ENCODE measurements at regions not wholly inside any gene's neighbourhood (a gene's known extent, or its start where the extent isn't known, plus 50 kb on each side); places are given as distances from the start of the nearest gene placed in this dataset.

- ChIA-PET CTCF (interaction anchor here (1.6 to 1.8 kb wide), 2 partner anchors 9 kb away, joined by 4 to 6 read pairs; no protein-coding TSS in a partner anchor), POLR2A (no interaction called here)
- TF ChIP-seq, protein P1, sequence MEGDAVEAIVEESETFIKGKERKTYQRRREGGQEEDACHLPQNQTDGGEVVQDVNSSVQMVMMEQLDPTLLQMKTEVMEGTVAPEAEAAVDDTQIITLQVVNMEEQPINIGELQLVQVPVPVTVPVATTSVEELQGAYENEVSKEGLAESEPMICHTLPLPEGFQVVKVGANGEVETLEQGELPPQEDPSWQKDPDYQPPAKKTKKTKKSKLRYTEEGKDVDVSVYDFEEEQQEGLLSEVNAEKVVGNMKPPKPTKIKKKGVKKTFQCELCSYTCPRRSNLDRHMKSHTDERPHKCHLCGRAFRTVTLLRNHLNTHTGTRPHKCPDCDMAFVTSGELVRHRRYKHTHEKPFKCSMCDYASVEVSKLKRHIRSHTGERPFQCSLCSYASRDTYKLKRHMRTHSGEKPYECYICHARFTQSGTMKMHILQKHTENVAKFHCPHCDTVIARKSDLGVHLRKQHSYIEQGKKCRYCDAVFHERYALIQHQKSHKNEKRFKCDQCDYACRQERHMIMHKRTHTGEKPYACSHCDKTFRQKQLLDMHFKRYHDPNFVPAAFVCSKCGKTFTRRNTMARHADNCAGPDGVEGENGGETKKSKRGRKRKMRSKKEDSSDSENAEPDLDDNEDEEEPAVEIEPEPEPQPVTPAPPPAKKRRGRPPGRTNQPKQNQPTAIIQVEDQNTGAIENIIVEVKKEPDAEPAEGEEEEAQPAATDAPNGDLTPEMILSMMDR (IDR thresholded peaks at IDR 0.05; ENCODE audit: control extremely low read depth, extremely low read depth, low read depth, missing control alignments), result no peak
- DNase-seq (ENCODE audit: extremely low spot score), result no peak
These were observed 435.0 kb upstream of the TNP1 start for GRCh38 chr2:217294818-217295217.

DNA sequence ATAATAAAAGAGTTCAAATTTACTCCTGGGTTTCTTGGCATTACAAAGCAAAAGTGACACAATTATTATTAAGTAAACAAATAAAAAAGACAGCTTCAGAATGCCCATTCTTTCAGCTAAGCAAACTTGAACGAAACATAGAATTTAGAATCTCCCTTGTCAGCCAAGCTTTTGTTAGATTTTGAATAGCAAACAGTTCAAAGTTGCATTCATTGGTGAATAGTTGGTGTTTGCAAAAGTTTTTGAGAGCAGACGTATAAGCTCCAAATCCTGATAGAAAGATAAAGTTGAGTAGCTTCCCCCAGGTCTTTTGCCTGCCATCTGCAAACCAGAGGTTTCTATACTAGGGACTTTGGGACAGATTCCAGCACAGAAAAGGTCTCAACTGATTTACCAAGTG lies 434.3 kb upstream of the TNP1 start:
- ChIA-PET POLR2A (no interaction called here), CTCF (interaction anchor here (1.6 to 1.8 kb wide), 2 partner anchors 9 kb away, joined by 4 to 6 read pairs; no protein-coding TSS in a partner anchor)
- DNase-seq (ENCODE audit: extremely low spot score), result no peak
- TF ChIP-seq, protein P1 (IDR thresholded peaks at IDR 0.05; ENCODE audit: control extremely low read depth, extremely low read depth, low read depth, missing control alignments), result no peak

GRCh38 chr2:217293607-217294006 lies 433.7 kb upstream of the TNP1 start:
- TF ChIP-seq, protein P1 (IDR thresholded peaks at IDR 0.05; ENCODE audit: control extremely low read depth, extremely low read depth, low read depth, missing control alignments), result no peak
- DNase-seq (ENCODE audit: extremely low spot score), result no peak
- POLR2A ChIA-PET, result no interaction called here
- CTCF ChIA-PET, result interaction anchor here (1.6 to 1.8 kb wide), 2 partner anchors 8 to 10 kb away, joined by 4 to 6 read pairs; no protein-coding TSS in a partner anchor

GRCh38 chr2:217293046-217293445 lies 433.2 kb upstream of the TNP1 start:
- TF ChIP-seq, protein P1 (IDR thresholded peaks at IDR 0.05; ENCODE audit: control extremely low read depth, extremely low read depth, low read depth, missing control alignments), result no peak
- CTCF ChIA-PET, result interaction anchor here (1.3 kb wide), 1 partner anchor 127 kb away, joined by 4 read pairs; no protein-coding TSS in a partner anchor
- no peak for DNase-seq (ENCODE audit: extremely low spot score)
- POLR2A ChIA-PET, result no interaction called here

DNA sequence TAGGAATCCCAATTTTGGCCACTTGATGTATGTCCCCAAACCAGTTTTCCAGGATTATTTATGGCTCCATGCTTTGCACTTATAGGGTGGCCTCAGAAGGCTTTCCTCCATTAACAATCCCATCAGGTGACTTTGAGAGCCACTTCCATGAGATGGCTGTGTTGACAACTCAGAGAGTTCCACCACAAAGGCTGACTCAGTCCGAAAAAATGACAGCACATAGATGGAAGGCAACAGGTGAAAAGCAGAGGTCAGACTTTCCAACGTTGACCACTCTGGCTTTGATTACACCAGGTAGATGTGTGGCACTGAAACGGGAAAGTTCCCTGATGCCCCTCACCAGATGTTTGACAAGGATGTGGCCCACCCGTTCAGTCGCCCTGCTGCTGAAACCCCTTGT lies 431.4 kb upstream of the TNP1 start:
- no peak for DNase-seq (ENCODE audit: extremely low spot score)
- POLR2A ChIA-PET, result no interaction called here
- CTCF ChIA-PET, result interaction anchor here (1.3 kb wide), 1 partner anchor 10 kb away, joined by 3 read pairs; no protein-coding TSS in a partner anchor
- TF ChIP-seq, protein P1 (IDR thresholded peaks at IDR 0.05; ENCODE audit: control extremely low read depth, extremely low read depth, low read depth, missing control alignments), result no peak

GRCh38 chr2:217290467-217290866 lies 430.6 kb upstream of the TNP1 start:
- DNase-seq (ENCODE audit: extremely low spot score), result no peak
- TF ChIP-seq, protein P1 (IDR thresholded peaks at IDR 0.05; ENCODE audit: control extremely low read depth, extremely low read depth, low read depth, missing control alignments), result no peak
- CTCF ChIA-PET, result no interaction called here
- POLR2A ChIA-PET, result no interaction called here

- ChIA-PET CTCF (no interaction called here), POLR2A (no interaction called here)
- TF ChIP-seq, protein P1 (IDR thresholded peaks at IDR 0.05; ENCODE audit: control extremely low read depth, extremely low read depth, low read depth, missing control alignments), result no peak
- DNase-seq (ENCODE audit: extremely low spot score), result no peak
These were observed 430.0 kb upstream of the TNP1 start for GRCh38 chr2:217289907-217290280.

All from GM10248 (cell line).